ENCODE measurements at regions not wholly inside any gene's neighbourhood (a gene's known extent, or its start where the extent isn't known, plus 50 kb on each side); places are given as distances from the start of the nearest gene placed in this dataset.

DNA sequence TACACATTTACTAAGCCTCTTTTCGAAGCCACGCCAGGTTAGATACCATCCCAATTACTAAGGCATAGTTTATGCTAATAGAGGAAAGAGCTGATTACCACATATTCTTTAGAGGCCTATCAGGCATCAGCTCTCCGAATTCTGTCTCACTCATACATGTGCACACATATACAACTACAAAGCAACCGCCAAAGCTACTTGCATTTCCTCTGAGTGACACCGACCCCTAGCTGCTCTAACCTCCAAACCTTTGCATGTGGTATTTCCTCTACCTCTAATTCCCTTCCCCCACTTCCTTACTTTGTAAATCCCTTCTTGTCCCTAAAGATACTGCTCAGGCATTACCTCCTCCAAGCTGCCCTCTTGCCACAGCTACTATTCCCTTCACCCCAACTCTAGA is 107.2 kb downstream of the DUSP6 start:
- TF ChIP-seq, protein P1, sequence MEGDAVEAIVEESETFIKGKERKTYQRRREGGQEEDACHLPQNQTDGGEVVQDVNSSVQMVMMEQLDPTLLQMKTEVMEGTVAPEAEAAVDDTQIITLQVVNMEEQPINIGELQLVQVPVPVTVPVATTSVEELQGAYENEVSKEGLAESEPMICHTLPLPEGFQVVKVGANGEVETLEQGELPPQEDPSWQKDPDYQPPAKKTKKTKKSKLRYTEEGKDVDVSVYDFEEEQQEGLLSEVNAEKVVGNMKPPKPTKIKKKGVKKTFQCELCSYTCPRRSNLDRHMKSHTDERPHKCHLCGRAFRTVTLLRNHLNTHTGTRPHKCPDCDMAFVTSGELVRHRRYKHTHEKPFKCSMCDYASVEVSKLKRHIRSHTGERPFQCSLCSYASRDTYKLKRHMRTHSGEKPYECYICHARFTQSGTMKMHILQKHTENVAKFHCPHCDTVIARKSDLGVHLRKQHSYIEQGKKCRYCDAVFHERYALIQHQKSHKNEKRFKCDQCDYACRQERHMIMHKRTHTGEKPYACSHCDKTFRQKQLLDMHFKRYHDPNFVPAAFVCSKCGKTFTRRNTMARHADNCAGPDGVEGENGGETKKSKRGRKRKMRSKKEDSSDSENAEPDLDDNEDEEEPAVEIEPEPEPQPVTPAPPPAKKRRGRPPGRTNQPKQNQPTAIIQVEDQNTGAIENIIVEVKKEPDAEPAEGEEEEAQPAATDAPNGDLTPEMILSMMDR (conservative IDR thresholded peaks at IDR 0.05; ENCODE audit: low read length), result no peak
- TF ChIP-seq EZH2phosphoT487 (IDR thresholded peaks at IDR 0.05; ENCODE audit: borderline replicate concordance, low read depth, low read length), result no peak
